Fibroblast of lung (primary cell): ENCODE measurements at regions not wholly inside any gene's neighbourhood (a gene's known extent, or its start where the extent isn't known, plus 50 kb on each side); places are given as distances from the start of the nearest gene placed in this dataset.

Experiments used
- DNase-seq, 2 donors: peaks; one replicate each; pipeline versions ENCODE4 v3.0.0 to v3.0.0-alpha.2; 2010; ENCODE audit warnings: low read depth in 2 of 2
- H2AFZ ChIP-seq: 2 replicates; pipeline ENCODE4 v1.5.1; 2012; ENCODE audit warnings: low read length, control low read depth, inconsistent platforms
- H3K27ac ChIP-seq: 2 replicates; pipeline ENCODE4 v1.5.1; 2011; ENCODE audit warnings: low read length, control low read depth; ENCODE audit not compliant: insufficient read depth
- H3K27me3 ChIP-seq: 2 replicates; pipeline ENCODE4 v1.5.1; 2011; ENCODE audit warnings: mild to moderate bottlenecking, low read length; ENCODE audit not compliant: control insufficient read depth, insufficient read depth
- H3K36me3 ChIP-seq: 2 replicates; pipeline ENCODE4 v1.5.1; 2011; ENCODE audit warnings: low read length; ENCODE audit not compliant: control insufficient read depth, insufficient read depth
- H3K4me1 ChIP-seq: 2 replicates; pipeline ENCODE4 v1.5.1; 2011; ENCODE audit warnings: low read length; ENCODE audit not compliant: control insufficient read depth, insufficient read depth; ENCODE audit errors: extremely low read depth
- H3K4me2 ChIP-seq: 2 replicates; pipeline ENCODE4 v1.5.1; 2011; ENCODE audit warnings: low read length, control low read depth; ENCODE audit not compliant: insufficient read depth; ENCODE audit errors: extremely low read depth
- H3K4me3 ChIP-seq, 4 experiments: fragments of 200-600 bp in 1 of 4; sonication (generic) in 1 of 4; replicated peaks in 1 of 4; 2 replicates each; pipeline ENCODE4 v1.5.1; 2011 to 2016; ENCODE audit warnings: low read length in 4 of 4, low read depth in 3 of 4, mild to moderate bottlenecking in 3 of 4, control low read depth in 2 of 4, inconsistent platforms in 1 of 4, mixed read lengths in 1 of 4; ENCODE audit not compliant: insufficient read depth in 1 of 4; ENCODE audit errors: control extremely low read depth in 1 of 4
- H3K79me2 ChIP-seq: 2 replicates; pipeline ENCODE4 v1.5.1; 2012; ENCODE audit warnings: mild to moderate bottlenecking, low read length, inconsistent platforms; ENCODE audit not compliant: control insufficient read depth, insufficient read depth
- H3K9ac ChIP-seq: 2 replicates; pipeline ENCODE4 v1.5.1; 2011; ENCODE audit warnings: mild to moderate bottlenecking, low read length, control low read depth; ENCODE audit not compliant: insufficient read depth
- H3K9me3 ChIP-seq: 2 replicates; pipeline ENCODE4 v1.5.1; 2012; ENCODE audit warnings: low read depth, low read length; ENCODE audit not compliant: control insufficient read depth, insufficient read depth
- H4K20me1 ChIP-seq: 2 replicates; pipeline ENCODE4 v1.5.1; 2011; ENCODE audit warnings: low read length; ENCODE audit not compliant: control insufficient read depth, insufficient read depth; ENCODE audit errors: extremely low read depth
- CTCF ChIP-seq, 2 donors: IDR thresholded peaks in 1 of 2; conservative IDR thresholded peaks in 1 of 2; 1 replicate in 1 of 2; 2 replicates in 1 of 2; pipeline ENCODE4 v1.5.1; 2011 to 2012; ENCODE audit warnings: low read length in 2 of 2, control low read depth in 1 of 2, inconsistent platforms in 1 of 2, low read depth in 1 of 2, mild to moderate bottlenecking in 1 of 2
- EZH2 ChIP-seq: IDR thresholded peaks from 2 replicates; pipeline ENCODE4 v1.5.1; 2012; ENCODE audit warnings: low read length, control low read depth, mild to moderate bottlenecking; ENCODE audit errors: missing control alignments

GRCh38 chr17:71371809-71372208 is 749.0 kb upstream of the SOX9 start:
- DNase-seq = no peak
- Histone ChIP-seq H3K9me3 (no peaks in the 10 kb centered on the region), H3K9ac (no peak overlapping the region), H3K27ac (no peak overlapping the region), H4K20me1 (no peaks in the 10 kb centered on the region), H3K4me3 (no peak overlapping the region), H3K27me3 (no peaks in the 10 kb centered on the region), H3K79me2 (no peaks in the 10 kb centered on the region), H2AFZ (no peak overlapping the region), H3K36me3 (no peaks in the 10 kb centered on the region), H3K4me1 (no peaks in the 10 kb centered on the region), H3K4me2 (no peak overlapping the region)
- TF ChIP-seq EZH2 = no peak

- Histone ChIP-seq H3K4me2 (no peak overlapping the region), H4K20me1 (no peaks in the 10 kb centered on the region), H3K27me3 (no peaks in the 10 kb centered on the region), H3K79me2 (no peaks in the 10 kb centered on the region), H3K4me3 (no peak overlapping the region), H3K27ac (no peak overlapping the region), H3K9ac (no peak overlapping the region), H3K36me3 (no peaks in the 10 kb centered on the region), H3K9me3 (no peaks in the 10 kb centered on the region), H3K4me1 (no peaks in the 10 kb centered on the region), H2AFZ (no peak overlapping the region)
- no peak for DNase-seq
- no peak for TF ChIP-seq CTCF (conservative IDR thresholded peaks at IDR 0.05 in 1 of 2, IDR thresholded peaks at IDR 0.05 in 1 of 2; ENCODE audit: low read depth in 1 of 2, low read length in 2 of 2)
- no peak for TF ChIP-seq EZH2
These were observed 744.9 kb upstream of the SOX9 start for GRCh38 chr17:71375948-71376347.

- no peaks in the 10 kb centered on the region for H3K4me1 ChIP-seq
- H3K9ac ChIP-seq = no peak overlapping the region
- no peak overlapping the region for H3K27ac ChIP-seq
- no peaks in the 10 kb centered on the region for H3K36me3 ChIP-seq
- H2AFZ ChIP-seq = no peak overlapping the region
- no peak overlapping the region for H3K4me3 ChIP-seq
- no peaks in the 10 kb centered on the region for H4K20me1 ChIP-seq
- no peak for TF ChIP-seq EZH2
- no peak for TF ChIP-seq CTCF (conservative IDR thresholded peaks at IDR 0.05 in 1 of 2, IDR thresholded peaks at IDR 0.05 in 1 of 2; ENCODE audit: low read depth in 1 of 2, low read length in 2 of 2)
- H3K9me3 ChIP-seq = no peaks in the 10 kb centered on the region
- H3K79me2 ChIP-seq = no peaks in the 10 kb centered on the region
- H3K27me3 ChIP-seq = no peaks in the 10 kb centered on the region
- no peak for DNase-seq
- no peak overlapping the region for H3K4me2 ChIP-seq
These were observed 743.9 kb upstream of the SOX9 start for GRCh38 chr17:71376933-71377332.
